LNCAP (cell line): ENCODE measurements at regions not wholly inside any gene's neighbourhood (a gene's known extent, or its start where the extent isn't known, plus 50 kb on each side); places are given as distances from the start of the nearest gene placed in this dataset.

Experiments used
- TF ChIP-seq, protein P1 (sequence below): fragments of 450-650 bp; IDR thresholded peaks from 2 replicates; pipeline ENCODE4 v1.5.1; 2017; ENCODE audit warnings: mild to moderate bottlenecking

DNA sequence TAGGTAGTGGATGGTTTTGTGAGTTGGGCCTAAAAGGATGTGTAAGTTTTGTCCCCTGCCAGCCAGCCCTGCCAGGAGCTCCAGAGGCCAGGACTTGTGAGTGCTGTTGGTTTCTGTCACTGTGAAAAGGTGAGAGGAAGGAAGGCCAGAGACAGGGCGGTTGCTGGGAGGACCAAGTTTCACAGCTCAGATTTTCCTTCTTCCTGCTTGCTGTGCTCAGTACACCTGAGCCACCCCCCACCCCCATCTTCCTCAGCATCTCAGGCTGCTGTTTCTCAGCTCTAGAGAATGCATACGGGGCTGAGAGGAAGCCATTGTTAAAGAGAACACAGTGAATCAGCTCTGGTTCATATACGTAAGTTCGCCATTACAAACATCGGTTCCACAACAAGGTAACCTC, 139.9 kb downstream of the BUB3 start:
- TF ChIP-seq, protein P1, sequence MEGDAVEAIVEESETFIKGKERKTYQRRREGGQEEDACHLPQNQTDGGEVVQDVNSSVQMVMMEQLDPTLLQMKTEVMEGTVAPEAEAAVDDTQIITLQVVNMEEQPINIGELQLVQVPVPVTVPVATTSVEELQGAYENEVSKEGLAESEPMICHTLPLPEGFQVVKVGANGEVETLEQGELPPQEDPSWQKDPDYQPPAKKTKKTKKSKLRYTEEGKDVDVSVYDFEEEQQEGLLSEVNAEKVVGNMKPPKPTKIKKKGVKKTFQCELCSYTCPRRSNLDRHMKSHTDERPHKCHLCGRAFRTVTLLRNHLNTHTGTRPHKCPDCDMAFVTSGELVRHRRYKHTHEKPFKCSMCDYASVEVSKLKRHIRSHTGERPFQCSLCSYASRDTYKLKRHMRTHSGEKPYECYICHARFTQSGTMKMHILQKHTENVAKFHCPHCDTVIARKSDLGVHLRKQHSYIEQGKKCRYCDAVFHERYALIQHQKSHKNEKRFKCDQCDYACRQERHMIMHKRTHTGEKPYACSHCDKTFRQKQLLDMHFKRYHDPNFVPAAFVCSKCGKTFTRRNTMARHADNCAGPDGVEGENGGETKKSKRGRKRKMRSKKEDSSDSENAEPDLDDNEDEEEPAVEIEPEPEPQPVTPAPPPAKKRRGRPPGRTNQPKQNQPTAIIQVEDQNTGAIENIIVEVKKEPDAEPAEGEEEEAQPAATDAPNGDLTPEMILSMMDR: no peak

- TF ChIP-seq, protein P1: no peak
These were observed 140.7 kb downstream of the BUB3 start for GRCh38 chr10:123294886-123295285.

DNA sequence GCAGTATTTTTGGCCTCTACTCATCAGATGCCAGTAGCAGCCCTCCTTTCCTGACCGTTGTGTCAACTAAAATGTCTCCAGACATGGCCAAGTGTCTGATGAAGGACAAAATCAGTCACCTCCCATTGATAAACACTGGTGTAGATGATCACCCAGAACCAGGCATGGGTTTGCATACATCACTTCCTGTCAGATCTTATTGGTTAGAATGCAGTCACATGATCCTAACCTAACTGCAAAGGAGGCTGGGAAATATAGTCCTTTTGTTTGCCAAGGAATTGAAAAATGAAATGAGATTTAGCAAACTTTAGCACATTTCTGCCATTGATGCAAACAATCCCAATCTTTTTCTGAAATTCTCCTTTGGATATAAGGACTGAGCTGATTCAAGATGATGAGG, 141.4 kb downstream of the BUB3 start:
- TF ChIP-seq, protein P1: no peak

DNA sequence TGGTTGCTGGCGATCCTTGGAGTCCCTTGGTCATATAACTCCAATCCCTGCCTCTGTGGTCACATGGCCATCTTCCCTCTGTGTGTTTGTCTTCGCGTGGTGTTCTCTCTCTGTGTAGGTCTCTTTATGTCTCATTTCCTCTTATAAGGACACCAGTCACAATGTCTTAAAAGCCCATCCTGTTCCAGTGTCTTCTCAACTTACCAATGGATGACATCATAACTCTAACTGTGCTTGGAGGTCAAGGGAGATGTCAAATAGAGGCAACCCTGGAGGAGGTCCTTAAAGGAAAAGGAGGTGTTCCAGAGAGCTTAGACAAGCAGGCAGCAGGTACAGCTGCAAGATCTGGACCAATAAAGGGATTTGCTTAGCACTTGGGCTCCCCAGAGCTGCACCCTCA, 143.0 kb downstream of the BUB3 start:
- TF ChIP-seq, protein P1: no peak

DNA sequence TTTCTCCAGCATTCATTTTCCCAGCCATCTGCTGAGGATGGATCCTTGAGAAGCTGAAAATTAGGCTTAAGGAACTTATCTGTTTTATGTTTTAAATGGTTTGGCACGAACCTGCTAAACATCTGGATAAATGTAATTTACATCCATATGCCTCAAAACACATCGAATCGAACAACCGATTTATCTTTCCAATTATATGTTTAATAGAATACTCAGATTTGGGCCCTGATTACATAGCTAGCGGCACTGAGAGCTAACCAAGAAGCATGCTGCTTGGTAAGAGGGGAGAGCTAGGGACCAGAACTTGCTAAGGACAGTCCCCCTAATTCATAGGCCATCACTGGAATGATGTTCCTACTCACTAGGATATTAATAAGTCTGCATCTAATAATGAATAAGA, 144.4 kb downstream of the BUB3 start:
- TF ChIP-seq, protein P1: no peak

GRCh38 chr10:123299598-123299997, 145.4 kb downstream of the BUB3 start:
- TF ChIP-seq, protein P1: no peak

DNA sequence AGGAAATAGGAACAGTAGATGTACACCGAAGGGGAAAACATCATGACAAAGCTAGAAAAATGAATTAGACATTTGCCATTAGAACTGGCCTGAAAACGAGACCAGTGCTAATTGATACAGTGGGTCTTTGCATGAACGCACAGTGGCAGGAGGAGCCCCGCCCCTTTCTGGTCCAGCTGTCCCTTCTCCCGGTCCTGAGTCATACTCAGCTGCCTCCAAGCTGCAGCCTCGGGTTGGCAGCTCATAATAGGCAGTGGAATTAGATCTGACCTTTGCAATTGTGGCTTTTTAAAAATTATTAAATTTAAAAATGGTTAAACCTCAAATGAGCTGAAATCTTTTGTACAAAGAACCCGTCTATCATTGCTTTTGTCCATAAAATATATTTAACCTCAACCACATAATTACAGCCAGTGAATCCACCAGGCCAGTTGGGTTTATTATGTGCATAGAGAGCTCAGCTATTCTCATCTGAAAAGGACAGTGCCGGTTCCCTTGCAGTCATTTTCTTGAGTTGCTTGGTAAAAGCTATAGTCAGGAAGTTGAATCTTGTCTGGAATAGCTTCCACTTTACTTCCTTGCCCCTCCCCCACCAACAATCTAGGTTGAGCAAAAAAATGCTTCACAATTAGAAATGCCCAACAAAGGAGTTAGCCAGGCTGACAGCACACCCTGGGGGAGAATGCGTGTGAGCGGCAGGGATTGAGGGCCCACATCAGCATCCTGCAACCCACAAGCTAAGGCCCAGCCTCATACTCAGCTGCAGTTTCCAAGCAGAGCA, 147.1 kb downstream of the BUB3 start:
- TF ChIP-seq, protein P1: no peak
